NCI-H1105 treated with DMSO at 0.1 percent for 48 hours (cell line): ENCODE measurements at regions not wholly inside any gene's neighbourhood (a gene's known extent, or its start where the extent isn't known, plus 50 kb on each side); places are given as distances from the start of the nearest gene placed in this dataset.

ENCODE experiments used
- DNase-seq: peaks from one replicate; lab custom pipeline; 2025; lab: John Stamatoyannopoulos, UW

- no peak for DNase-seq
Observed at GRCh38 chr5:165808335-165808734, 2302.9 kb downstream of the MAT2B start.

GRCh38 chr5:165809914-165810313 is 2304.5 kb downstream of the MAT2B start:
- no peak for DNase-seq

GRCh38 chr5:165829504-165829903 is 2324.1 kb downstream of the MAT2B start:
- DNase-seq, result no peak

GRCh38 chr5:165834891-165835290 is 2329.5 kb downstream of the MAT2B start:
- DNase-seq, result no peak

GRCh38 chr5:165836046-165836445 is 2330.6 kb downstream of the MAT2B start:
- DNase-seq, result no peak

GRCh38 chr5:165837286-165837685 is 2331.9 kb downstream of the MAT2B start:
- DNase-seq, result no peak

GRCh38 chr5:165844571-165844970 is 2339.2 kb downstream of the MAT2B start:
- no peak for DNase-seq

GRCh38 chr5:165858118-165858517 is 2352.7 kb downstream of the MAT2B start:
- DNase-seq, result no peak

GRCh38 chr5:165859251-165859650 is 2353.8 kb downstream of the MAT2B start:
- DNase-seq, result no peak

GRCh38 chr5:165863239-165863638 is 2357.8 kb downstream of the MAT2B start:
- no peak for DNase-seq

GRCh38 chr5:165871291-165871690 is 2365.9 kb downstream of the MAT2B start:
- no peak for DNase-seq

- no peak for DNase-seq
Observed at GRCh38 chr5:165874851-165875250, 2369.4 kb downstream of the MAT2B start.

GRCh38 chr5:165876538-165876937 is 2371.1 kb downstream of the MAT2B start:
- no peak for DNase-seq

- no peak for DNase-seq
Observed at GRCh38 chr5:165877475-165877874, 2372.1 kb downstream of the MAT2B start.

GRCh38 chr5:165881259-165881658 is 2375.8 kb downstream of the MAT2B start:
- DNase-seq, result no peak

GRCh38 chr5:165882099-165882498 is 2376.7 kb downstream of the MAT2B start:
- DNase-seq, result no peak

- DNase-seq, result no peak
Observed at GRCh38 chr5:165885623-165886350, 2380.4 kb downstream of the MAT2B start.

- DNase-seq, result no peak
Observed at GRCh38 chr5:165887147-165887546, 2381.7 kb downstream of the MAT2B start.

GRCh38 chr5:165892383-165892782 is 2387.0 kb downstream of the MAT2B start:
- no peak for DNase-seq

GRCh38 chr5:165894916-165895315 is 2389.5 kb downstream of the MAT2B start:
- DNase-seq, result no peak

- no peak for DNase-seq
Observed at GRCh38 chr5:165903835-165904234, 2387.6 kb upstream of the WWC1 start.

GRCh38 chr5:165906871-165907270 is 2384.6 kb upstream of the WWC1 start:
- DNase-seq, result no peak

GRCh38 chr5:165913059-165913458 is 2378.4 kb upstream of the WWC1 start:
- no peak for DNase-seq

GRCh38 chr5:165914456-165914855 is 2377.0 kb upstream of the WWC1 start:
- no peak for DNase-seq
